H1 (cell line): ENCODE measurements at regions not wholly inside any gene's neighbourhood (a gene's known extent, or its start where the extent isn't known, plus 50 kb on each side); places are given as distances from the start of the nearest gene placed in this dataset.

Source experiments
- CTCF ChIA-PET: fragments of 300-600 bp; sonication (Branson Sonifier 250); formaldehyde crosslinking; loops from one replicate; lab custom pipeline; 2021; ENCODE audit not compliant: partially characterized antibody; lab: Charles Lee
- POLR2A ChIA-PET: fragments of 300-600 bp; sonication (Branson Sonifier 250); formaldehyde crosslinking; loops from one replicate; lab custom pipeline; 2021; ENCODE audit warnings: inconsistent platforms; ENCODE audit not compliant: partially characterized antibody; lab: Charles Lee
- DNase-seq, 2 experiments: peaks; one replicate each; pipeline versions ENCODE4 v3.0.0 to v3.0.0-alpha.2; 2010 to 2022; ENCODE audit warnings: low spot score in 2 of 2, low read depth in 1 of 2, mixed read lengths in 1 of 2
- FAIRE-seq: peaks from 2 replicates; lab custom pipeline; 2011; peaks lifted over from hg19 to GRCh38; lab: Jason Lieb, UNC
- H2AFZ ChIP-seq: 2 replicates; pipeline ENCODE4 v1.8.1; 2012; ENCODE audit warnings: low read length, inconsistent platforms
- H2AK5ac ChIP-seq: 2 replicates; pipeline ENCODE4 v1.6.1; 2013; ENCODE audit warnings: low read depth, low read length
- H2BK120ac ChIP-seq: replicated peaks from 2 replicates; pipeline ENCODE3; 2013; ENCODE audit warnings: low read depth, low read length, inconsistent platforms
- H2BK12ac ChIP-seq: 2 replicates; pipeline ENCODE4 v1.6.1; 2013; ENCODE audit warnings: low read depth, low read length
- H2BK15ac ChIP-seq: 2 replicates; pipeline ENCODE4 v1.6.1; 2013; ENCODE audit warnings: low read length
- H2BK20ac ChIP-seq: 2 replicates; pipeline ENCODE4 v1.6.1; 2013; ENCODE audit warnings: low read length
- H2BK5ac ChIP-seq: 2 replicates; pipeline ENCODE4 v1.6.1; 2013; ENCODE audit warnings: low read depth, low read length
- H3K14ac ChIP-seq: 2 replicates; pipeline ENCODE4 v1.6.1; 2013; ENCODE audit warnings: inconsistent platforms; ENCODE audit not compliant: insufficient read length
- H3K18ac ChIP-seq: 2 replicates; pipeline ENCODE4 v1.6.1; 2013; ENCODE audit warnings: low read length; ENCODE audit errors: extremely low read depth
- H3K23ac ChIP-seq: 2 replicates; pipeline ENCODE4 v1.6.1; 2013; ENCODE audit warnings: inconsistent platforms; ENCODE audit not compliant: insufficient read length
- H3K23me2 ChIP-seq: 2 replicates; pipeline ENCODE4 v1.6.1; 2013; ENCODE audit warnings: low read depth, low read length
- H3K27ac ChIP-seq: 2 replicates; pipeline ENCODE4 v1.6.1; 2011; ENCODE audit warnings: low read depth, low read length, inconsistent platforms
- H3K27me3 ChIP-seq, 4 experiments: replicated peaks in 1 of 4; 1 replicate in 1 of 4; 2 replicates in 3 of 4; pipeline versions ENCODE4 v1.6.1 to v1.8.1; 2011 to 2013; ENCODE audit warnings: low read length in 3 of 4, mild to moderate bottlenecking in 3 of 4, inconsistent platforms in 2 of 4, mixed read lengths in 2 of 4, moderate library complexity in 1 of 4; ENCODE audit not compliant: control insufficient read depth in 3 of 4, insufficient read depth in 3 of 4; ENCODE audit errors: extremely low read depth in 1 of 4
- H3K36me3 ChIP-seq, 4 experiments: 2 replicates each; pipeline versions ENCODE4 v1.6.1 to v1.8.1; 2011 to 2013; ENCODE audit warnings: mild to moderate bottlenecking in 4 of 4, low read length in 3 of 4, moderate library complexity in 2 of 4, control low read depth in 1 of 4, inconsistent platforms in 1 of 4; ENCODE audit not compliant: insufficient read depth in 4 of 4, control insufficient read depth in 2 of 4
- H3K4ac ChIP-seq: replicated peaks from 2 replicates; pipeline ENCODE3; 2013; ENCODE audit warnings: low read length, low read depth, mixed read lengths, inconsistent platforms; ENCODE audit not compliant: insufficient read length
- H3K4me1 ChIP-seq, 4 experiments: replicated peaks in 1 of 4; 1 replicate in 1 of 4; 2 replicates in 3 of 4; pipeline versions ENCODE4 v1.6.1 to v1.8.1; 2011 to 2013; ENCODE audit warnings: low read length in 3 of 4, inconsistent platforms in 2 of 4, mixed read lengths in 1 of 4; ENCODE audit not compliant: insufficient read depth in 4 of 4, control insufficient read depth in 3 of 4
- H3K4me2 ChIP-seq, 2 experiments: 2 replicates each; pipeline versions ENCODE4 v1.6.1 to v1.8.1; 2011 to 2013; ENCODE audit warnings: low read depth in 2 of 2, low read length in 2 of 2, control low read depth in 1 of 2, inconsistent platforms in 1 of 2, mild to moderate bottlenecking in 1 of 2; ENCODE audit not compliant: insufficient read depth in 1 of 2
- H3K4me3 ChIP-seq, 4 experiments: fragments of 200-600, 300-600 bp in 1 of 4; sonication (generic), shearing (Covaris generic), sonication (Bioruptor Twin) in 1 of 4; 2 replicates each; pipeline versions ENCODE4 v1.5.1 to v1.8.1; 2011 to 2016; ENCODE audit warnings: low read length in 4 of 4, low read depth in 3 of 4, control low read depth in 2 of 4, inconsistent platforms in 2 of 4, mild to moderate bottlenecking in 2 of 4, mixed read lengths in 1 of 4, moderate library complexity in 1 of 4; ENCODE audit not compliant: insufficient read depth in 2 of 4; ENCODE audit errors: extremely low read depth in 1 of 4
- H3K56ac ChIP-seq: replicated peaks from 2 replicates; pipeline ENCODE3; 2013; ENCODE audit warnings: low read depth, mild to moderate bottlenecking, mixed read lengths, low read length, inconsistent platforms; ENCODE audit not compliant: insufficient read length
- H3K79me1 ChIP-seq: 2 replicates; pipeline ENCODE4 v1.6.1; 2013; ENCODE audit warnings: low read depth, low read length, control low read depth
- H3K79me2 ChIP-seq, 2 experiments: 2 replicates each; pipeline versions ENCODE4 v1.6.1 to v1.8.1; 2012 to 2013; ENCODE audit warnings: low read length in 2 of 2, mild to moderate bottlenecking in 2 of 2, inconsistent platforms in 1 of 2; ENCODE audit not compliant: insufficient read depth in 2 of 2, control insufficient read depth in 1 of 2
- H3K9ac ChIP-seq, 4 experiments: replicated peaks in 1 of 4; 1 replicate in 1 of 4; 2 replicates in 3 of 4; pipeline versions ENCODE4 v1.6.1 to v1.8.1; 2011 to 2013; ENCODE audit warnings: low read depth in 3 of 4, low read length in 3 of 4, control low read depth in 2 of 4, mild to moderate bottlenecking in 2 of 4, moderate library complexity in 2 of 4, inconsistent platforms in 1 of 4; ENCODE audit errors: extremely low read depth in 1 of 4
- H3K9me3 ChIP-seq, 2 experiments: 2 replicates each; pipeline versions ENCODE4 v1.6.1 to v1.8.1; 2012 to 2013; ENCODE audit warnings: mild to moderate bottlenecking in 2 of 2, moderate library complexity in 2 of 2, control low read depth in 1 of 2, inconsistent platforms in 1 of 2, low read depth in 1 of 2, low read length in 1 of 2, mixed read lengths in 1 of 2; ENCODE audit not compliant: insufficient read depth in 2 of 2
- H4K20me1 ChIP-seq, 2 experiments: replicated peaks in 1 of 2; 2 replicates each; pipeline versions ENCODE3 to v1.8.1; 2011 to 2013; ENCODE audit warnings: inconsistent platforms in 2 of 2, low read length in 2 of 2, mild to moderate bottlenecking in 1 of 2; ENCODE audit not compliant: insufficient read depth in 2 of 2, control insufficient read depth in 1 of 2
- H4K5ac ChIP-seq: 2 replicates; pipeline ENCODE4 v1.6.1; 2013; ENCODE audit warnings: low read length, low read depth, mixed read lengths, inconsistent platforms; ENCODE audit not compliant: insufficient read length
- H4K8ac ChIP-seq: 2 replicates; pipeline ENCODE4 v1.8.0; 2013; ENCODE audit warnings: mild to moderate bottlenecking, moderate library complexity, low read length, inconsistent platforms; ENCODE audit not compliant: insufficient read depth; ENCODE audit errors: extremely low read depth
- H4K91ac ChIP-seq: replicated peaks from 2 replicates; pipeline ENCODE3; 2013; ENCODE audit warnings: low read length, mixed read lengths, inconsistent platforms; ENCODE audit not compliant: insufficient read length
- CBX5 ChIP-seq: fragments of 300-800, 300-1000 bp; sonication (generic); IDR thresholded peaks from 2 replicates; pipeline ENCODE4 v1.7.1; 2016; ENCODE audit warnings: antibody characterized with exemption, low read length, low read depth
- CBX8 ChIP-seq: fragments of 300-800, 300-1000 bp; sonication (generic); IDR thresholded peaks from 2 replicates; pipeline ENCODE4 v1.7.1; 2016; ENCODE audit warnings: low read depth, low read length, borderline replicate concordance
- CHD2 ChIP-seq: IDR thresholded peaks from 2 replicates; pipeline ENCODE4 v1.6.1; 2012; ENCODE audit warnings: low read length, improper control_type of control experiment
- JUN ChIP-seq: IDR thresholded peaks from 2 replicates; pipeline ENCODE4 v1.6.1; 2011; ENCODE audit warnings: low read depth, mild to moderate bottlenecking, improper control_type of control experiment, low read length
- TEAD4 ChIP-seq: IDR thresholded peaks from 2 replicates; pipeline ENCODE4 v1.6.1; 2012; ENCODE audit warnings: low read depth, low read length, inconsistent platforms, mixed read lengths

- Histone ChIP-seq H2BK15ac (no peak overlapping the region), H3K23me2 (no peaks in the 10 kb centered on the region), H3K27me3 (no peaks in the 10 kb centered on the region), H3K23ac (no peak overlapping the region), H2AFZ (no peak overlapping the region), H3K9ac (no peak overlapping the region), H3K4ac (no peak overlapping the region), H3K56ac (no peak overlapping the region), H2BK5ac (no peak overlapping the region), H4K20me1 (no peaks in the 10 kb centered on the region), H3K79me1 (no peaks in the 10 kb centered on the region), H3K14ac (no peak overlapping the region), H4K8ac (no peak overlapping the region), H4K5ac (no peak overlapping the region), H2BK120ac (no peak overlapping the region), H3K4me3 (no peak overlapping the region), H2BK12ac (no peak overlapping the region), H3K4me1 (peaks cover 0 to 3% (median 0%) of the 10 kb centered on the region in 4 experiments; a peak in 2 of 7 replicates), H3K9me3 (peaks cover 0 to 5% of the 10 kb centered on the region in 2 experiments; a peak in 1 of 4 replicates), H3K79me2 (no peaks in the 10 kb centered on the region), H2BK20ac (no peak overlapping the region), H3K4me2 (no peak overlapping the region), H4K91ac (no peak overlapping the region), H2AK5ac (no peak overlapping the region), H3K18ac (no peak overlapping the region), H3K27ac (no peak overlapping the region), H3K36me3 (no peaks in the 10 kb centered on the region)
- ChIA-PET POLR2A (no interaction called here), CTCF (interaction anchor here (0.5 kb wide), 1 partner anchor 680 kb away, joined by 4 read pairs; no protein-coding TSS in a partner anchor)
- DNase-seq (no peak), FAIRE-seq (no peak)
- TF ChIP-seq TEAD4: no peak
- TF ChIP-seq CHD2: no peak
- no peak for TF ChIP-seq JUN
- no peak for TF ChIP-seq CBX5
- no peak for TF ChIP-seq CBX8
Observed at GRCh38 chr9:108019821-108020220, 530.3 kb upstream of the KLF4 start.
